WTC11 (cell line): ENCODE measurements at regions not wholly inside any gene's neighbourhood (a gene's known extent, or its start where the extent isn't known, plus 50 kb on each side); places are given as distances from the start of the nearest gene placed in this dataset.

Source experiments
- ATAC-seq: fragments of 200-7000 bp; cut with Tn5 transposase; 2 replicates; pipeline ENCODE4 v1.10.0; 2021; ENCODE audit warnings: mild to moderate bottlenecking, moderate library complexity
- CTCF ChIA-PET: fragments of 300-600 bp; sonication (Branson Sonifier 250); formaldehyde crosslinking; loops from one replicate; lab custom pipeline; 2021; ENCODE audit warnings: antibody characterized with exemption; lab: Charles Lee
- POLR2A ChIA-PET: fragments of 350-600 bp; sonication (Branson Sonifier 250); formaldehyde crosslinking; loops from one replicate; lab custom pipeline; 2021; ENCODE audit warnings: antibody characterized with exemption; lab: Charles Lee
- DNase-seq: peaks from one replicate; pipeline ENCODE4 v3.0.0; 2021; ENCODE audit warnings: low spot score
- H3K27ac Mint-ChIP-seq: 2 replicates; pipeline ENCODE4 v1.8.0; 2021; ENCODE audit warnings: mixed read lengths
- H3K27me3 Mint-ChIP-seq: 2 replicates; pipeline ENCODE4 v1.8.0; 2021; ENCODE audit warnings: low read depth, mild to moderate bottlenecking, moderate library complexity, mixed read lengths
- H3K36me3 Mint-ChIP-seq: 2 replicates; pipeline ENCODE4 v1.8.0; 2021; ENCODE audit warnings: mixed read lengths
- H3K4me1 Mint-ChIP-seq: 2 replicates; pipeline ENCODE4 v1.8.0; 2022; ENCODE audit warnings: mixed read lengths
- H3K4me3 Mint-ChIP-seq: 2 replicates; pipeline ENCODE4 v1.8.0; 2021; ENCODE audit warnings: mild to moderate bottlenecking, moderate library complexity, mixed read lengths
- H3K9me3 Mint-ChIP-seq: 2 replicates; pipeline ENCODE4 v1.8.0; 2021; ENCODE audit warnings: mixed read lengths
- ATF2 ChIP-seq: sonication (generic); formaldehyde crosslinking; IDR thresholded peaks from 2 replicates; pipeline ENCODE4 v1.8.1; 2022; ENCODE audit warnings: low read depth, missing genetic modification reagents, borderline replicate concordance
- ATF3 ChIP-seq: sonication (generic); formaldehyde crosslinking; conservative IDR thresholded peaks from 2 replicates; pipeline ENCODE4 v1.8.1; 2022; ENCODE audit warnings: mild to moderate bottlenecking, missing genetic modification reagents
- E2F5 ChIP-seq: sonication (generic); formaldehyde crosslinking; IDR thresholded peaks from 2 replicates; pipeline ENCODE4 v1.8.1; 2022; ENCODE audit warnings: mild to moderate bottlenecking, moderate library complexity, missing genetic modification reagents
- FOXJ3 ChIP-seq: sonication (generic); formaldehyde crosslinking; IDR thresholded peaks from 2 replicates; pipeline ENCODE4 v1.9.0; 2021; ENCODE audit warnings: missing genetic modification reagents, mild to moderate bottlenecking, borderline replicate concordance
- HMGA2 ChIP-seq: fragments of 250-450 bp; sonication (Bioruptor Pico); IDR thresholded peaks from 2 replicates; pipeline ENCODE4 v1.4.0; 2021; ENCODE audit warnings: mild to moderate bottlenecking, moderate library complexity
- JAZF1 ChIP-seq: fragments of 250-450 bp; sonication (Bioruptor Pico); IDR thresholded peaks from 2 replicates; pipeline ENCODE4 v1.9.0; 2021; ENCODE audit warnings: moderate library complexity, mild to moderate bottlenecking, inconsistent platforms
- KAT7 ChIP-seq: sonication (generic); formaldehyde crosslinking; IDR thresholded peaks from 2 replicates; pipeline ENCODE4 v1.8.1; 2023; ENCODE audit warnings: missing genetic modification reagents, mild to moderate bottlenecking, borderline replicate concordance
- MXD4 ChIP-seq: fragments of 250-450 bp; sonication (Bioruptor Pico); IDR thresholded peaks from 2 replicates; pipeline ENCODE4 v1.8.0; 2021; ENCODE audit warnings: mild to moderate bottlenecking, moderate library complexity, borderline replicate concordance
- NFATC4 ChIP-seq: fragments of 250-450 bp; sonication (Bioruptor Pico); IDR thresholded peaks from 2 replicates; pipeline ENCODE4 v1.9.0; 2021; ENCODE audit warnings: mild to moderate bottlenecking
- NR2C2 ChIP-seq: sonication (generic); formaldehyde crosslinking; IDR thresholded peaks from 2 replicates; pipeline ENCODE4 v1.8.0; 2022; ENCODE audit warnings: mild to moderate bottlenecking, missing genetic modification reagents
- PRDM15 ChIP-seq: sonication (generic); formaldehyde crosslinking; IDR thresholded peaks from 2 replicates; pipeline ENCODE4 v1.8.0; 2022; ENCODE audit warnings: missing genetic modification reagents
- SOX15 ChIP-seq: fragments of 250-450 bp; sonication (Bioruptor Pico); IDR thresholded peaks from 2 replicates; pipeline ENCODE4 v1.9.0; 2021; ENCODE audit warnings: mild to moderate bottlenecking
- ZNF121 ChIP-seq: sonication (generic); formaldehyde crosslinking; IDR thresholded peaks from 2 replicates; pipeline ENCODE4 v1.8.0; 2023; ENCODE audit warnings: missing genetic modification reagents
- ZNF232 ChIP-seq: sonication (generic); formaldehyde crosslinking; IDR thresholded peaks from 2 replicates; pipeline ENCODE4 v1.8.0; 2022; ENCODE audit warnings: mild to moderate bottlenecking, missing genetic modification reagents
- ZNF317 ChIP-seq: sonication (generic); formaldehyde crosslinking; IDR thresholded peaks from 2 replicates; pipeline ENCODE4 v1.8.1; 2023; ENCODE audit warnings: low read depth, mild to moderate bottlenecking, moderate library complexity, missing genetic modification reagents, borderline replicate concordance
- ZNF532 ChIP-seq: fragments of 250-450 bp; sonication (Bioruptor Pico); IDR thresholded peaks from 2 replicates; pipeline ENCODE4 v1.9.0; 2021; ENCODE audit warnings: mild to moderate bottlenecking, borderline replicate concordance
- TF ChIP-seq, protein P1 (sequence below): fragments of 250-450 bp; sonication (Bioruptor Pico); IDR thresholded peaks from 2 replicates; pipeline ENCODE4 v1.9.0; 2021; ENCODE audit warnings: mild to moderate bottlenecking
- TF ChIP-seq, protein P2 (sequence below): sonication (generic); formaldehyde crosslinking; IDR thresholded peaks from 2 replicates; pipeline ENCODE4 v1.8.1; 2022; ENCODE audit warnings: low read depth, mild to moderate bottlenecking, moderate library complexity, missing genetic modification reagents, borderline replicate concordance

DNA sequence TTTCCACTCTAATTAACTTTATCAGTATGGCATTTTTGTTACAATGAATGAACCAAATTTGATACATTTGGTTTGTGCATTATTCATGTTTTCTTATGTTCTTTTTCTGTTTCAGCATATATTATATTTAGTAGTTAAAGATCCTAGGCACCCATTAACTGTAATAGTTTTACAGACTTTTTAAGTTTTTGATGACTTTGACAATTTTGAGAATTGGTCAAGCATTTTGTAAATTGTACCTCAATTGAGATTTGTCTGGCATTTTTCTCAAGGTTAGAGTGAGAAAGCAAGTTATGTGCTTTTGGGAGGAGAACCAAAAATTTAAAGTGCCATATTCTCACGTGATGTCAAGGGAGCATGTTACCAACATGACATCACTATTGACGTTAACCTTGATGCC, 1019.2 kb downstream of the CDH11 start (continued):
- no peak for TF ChIP-seq E2F5 (CRISPR knock-in tag)
- no peak for TF ChIP-seq NR2C2 (CRISPR knock-in tag)
- TF ChIP-seq, protein P1, sequence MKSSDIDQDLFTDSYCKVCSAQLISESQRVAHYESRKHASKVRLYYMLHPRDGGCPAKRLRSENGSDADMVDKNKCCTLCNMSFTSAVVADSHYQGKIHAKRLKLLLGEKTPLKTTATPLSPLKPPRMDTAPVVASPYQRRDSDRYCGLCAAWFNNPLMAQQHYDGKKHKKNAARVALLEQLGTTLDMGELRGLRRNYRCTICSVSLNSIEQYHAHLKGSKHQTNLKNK (CRISPR knock-in tag), result no peak
- no peak for TF ChIP-seq PRDM15
- no peak for TF ChIP-seq HMGA2

DNA sequence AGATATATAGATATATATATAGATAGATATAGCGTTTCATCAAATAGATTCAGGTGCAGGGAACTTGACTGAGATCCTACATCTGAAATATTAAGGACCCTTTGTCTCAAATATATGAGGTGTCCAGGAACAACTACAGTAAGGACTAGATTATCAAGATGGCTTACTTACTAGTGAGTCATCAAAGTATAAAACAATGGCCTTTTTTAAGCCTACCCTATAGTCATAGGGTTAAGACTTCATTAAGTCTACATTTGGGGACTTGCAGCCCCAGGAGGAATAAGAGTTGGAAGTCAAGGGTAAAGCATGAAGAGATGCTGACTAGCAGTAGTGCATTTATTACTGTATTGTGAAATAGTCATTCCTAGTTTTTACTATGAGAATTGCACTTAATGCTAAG, 1023.4 kb downstream of the CDH11 start:
- Mint-ChIP-seq H3K9me3 (no peaks in the 10 kb centered on the region), H3K36me3 (no peaks in the 10 kb centered on the region), H3K4me3 (no peak overlapping the region)
- no peak for DNase-seq
- CTCF ChIA-PET, result no interaction called here
- TF ChIP-seq ZNF532 (CRISPR knock-in tag), result no peak
- no peak for TF ChIP-seq SOX15 (CRISPR knock-in tag)
- TF ChIP-seq, protein P2, sequence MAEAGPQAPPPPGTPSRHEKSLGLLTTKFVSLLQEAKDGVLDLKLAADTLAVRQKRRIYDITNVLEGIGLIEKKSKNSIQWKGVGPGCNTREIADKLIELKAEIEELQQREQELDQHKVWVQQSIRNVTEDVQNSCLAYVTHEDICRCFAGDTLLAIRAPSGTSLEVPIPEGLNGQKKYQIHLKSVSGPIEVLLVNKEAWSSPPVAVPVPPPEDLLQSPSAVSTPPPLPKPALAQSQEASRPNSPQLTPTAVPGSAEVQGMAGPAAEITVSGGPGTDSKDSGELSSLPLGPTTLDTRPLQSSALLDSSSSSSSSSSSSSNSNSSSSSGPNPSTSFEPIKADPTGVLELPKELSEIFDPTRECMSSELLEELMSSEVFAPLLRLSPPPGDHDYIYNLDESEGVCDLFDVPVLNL, result no peak
- TF ChIP-seq MXD4 (CRISPR knock-in tag), result no peak
- no peak for TF ChIP-seq NFATC4 (CRISPR knock-in tag)
- no peak for TF ChIP-seq ATF2 (CRISPR knock-in tag)
- no peak for TF ChIP-seq FOXJ3 (CRISPR knock-in tag)
- no peak for TF ChIP-seq ZNF121 (CRISPR knock-in tag)
- TF ChIP-seq JAZF1 (CRISPR knock-in tag), result no peak
- TF ChIP-seq ZNF232 (CRISPR knock-in tag), result no peak
- TF ChIP-seq KAT7 (CRISPR knock-in tag), result no peak
- TF ChIP-seq ATF3 (CRISPR knock-in tag), result no peak
- no peak for TF ChIP-seq ZNF317 (CRISPR knock-in tag)
- TF ChIP-seq E2F5 (CRISPR knock-in tag), result no peak
- TF ChIP-seq, all 79 proteins: peak for 0
- Mint-ChIP-seq H3K4me1 (no peaks in the 10 kb centered on the region), H3K27ac (no peak overlapping the region), H3K27me3 (no peaks in the 10 kb centered on the region)
- POLR2A ChIA-PET, result no interaction called here
- no peak for ATAC-seq
